ENCODE measurements at regions not wholly inside any gene's neighbourhood (a gene's known extent, or its start where the extent isn't known, plus 50 kb on each side); places are given as distances from the start of the nearest gene placed in this dataset.

DNA sequence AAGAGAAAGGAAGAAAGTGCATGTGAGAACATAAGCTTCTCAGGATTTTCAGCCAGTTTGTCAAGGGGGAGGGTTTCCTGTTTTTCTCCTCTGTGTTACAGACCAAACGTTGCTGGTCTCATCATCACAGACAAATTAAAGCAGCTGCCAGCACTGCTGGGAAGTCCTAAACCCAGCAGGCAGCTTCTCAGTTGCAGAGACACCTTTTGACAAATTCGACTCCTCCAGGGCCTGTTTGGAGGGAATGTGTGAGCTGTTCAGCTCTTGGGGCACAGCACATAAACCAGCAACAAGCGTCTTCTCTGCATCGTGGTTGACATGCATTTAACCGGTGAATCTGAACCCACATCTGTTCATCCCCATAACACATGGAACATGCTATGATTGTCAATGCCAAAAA lies 454.6 kb upstream of the RUNX1 start:
- TF ChIP-seq, protein P1, sequence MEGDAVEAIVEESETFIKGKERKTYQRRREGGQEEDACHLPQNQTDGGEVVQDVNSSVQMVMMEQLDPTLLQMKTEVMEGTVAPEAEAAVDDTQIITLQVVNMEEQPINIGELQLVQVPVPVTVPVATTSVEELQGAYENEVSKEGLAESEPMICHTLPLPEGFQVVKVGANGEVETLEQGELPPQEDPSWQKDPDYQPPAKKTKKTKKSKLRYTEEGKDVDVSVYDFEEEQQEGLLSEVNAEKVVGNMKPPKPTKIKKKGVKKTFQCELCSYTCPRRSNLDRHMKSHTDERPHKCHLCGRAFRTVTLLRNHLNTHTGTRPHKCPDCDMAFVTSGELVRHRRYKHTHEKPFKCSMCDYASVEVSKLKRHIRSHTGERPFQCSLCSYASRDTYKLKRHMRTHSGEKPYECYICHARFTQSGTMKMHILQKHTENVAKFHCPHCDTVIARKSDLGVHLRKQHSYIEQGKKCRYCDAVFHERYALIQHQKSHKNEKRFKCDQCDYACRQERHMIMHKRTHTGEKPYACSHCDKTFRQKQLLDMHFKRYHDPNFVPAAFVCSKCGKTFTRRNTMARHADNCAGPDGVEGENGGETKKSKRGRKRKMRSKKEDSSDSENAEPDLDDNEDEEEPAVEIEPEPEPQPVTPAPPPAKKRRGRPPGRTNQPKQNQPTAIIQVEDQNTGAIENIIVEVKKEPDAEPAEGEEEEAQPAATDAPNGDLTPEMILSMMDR (IDR thresholded peaks at IDR 0.05), result no peak

DNA sequence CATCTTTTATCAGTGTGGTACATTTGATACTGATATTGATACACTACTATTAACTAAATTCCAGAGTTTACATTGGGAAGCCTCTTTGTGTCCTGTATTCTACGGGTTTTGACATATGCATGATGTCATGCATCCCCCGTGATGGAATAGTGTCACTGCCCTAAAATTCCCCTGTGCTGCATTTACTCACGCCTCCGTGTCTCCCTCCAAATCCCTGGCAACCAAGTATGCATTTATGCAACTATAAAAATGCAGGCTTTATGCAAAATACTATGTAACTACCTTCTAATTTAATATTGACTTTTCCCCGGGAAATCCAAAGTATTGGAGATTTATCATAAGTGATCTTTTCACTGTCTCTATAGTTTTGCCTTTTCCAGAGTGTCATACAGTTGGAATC lies 453.7 kb upstream of the RUNX1 start:
- TF ChIP-seq, protein P1 (IDR thresholded peaks at IDR 0.05), result no peak

DNA sequence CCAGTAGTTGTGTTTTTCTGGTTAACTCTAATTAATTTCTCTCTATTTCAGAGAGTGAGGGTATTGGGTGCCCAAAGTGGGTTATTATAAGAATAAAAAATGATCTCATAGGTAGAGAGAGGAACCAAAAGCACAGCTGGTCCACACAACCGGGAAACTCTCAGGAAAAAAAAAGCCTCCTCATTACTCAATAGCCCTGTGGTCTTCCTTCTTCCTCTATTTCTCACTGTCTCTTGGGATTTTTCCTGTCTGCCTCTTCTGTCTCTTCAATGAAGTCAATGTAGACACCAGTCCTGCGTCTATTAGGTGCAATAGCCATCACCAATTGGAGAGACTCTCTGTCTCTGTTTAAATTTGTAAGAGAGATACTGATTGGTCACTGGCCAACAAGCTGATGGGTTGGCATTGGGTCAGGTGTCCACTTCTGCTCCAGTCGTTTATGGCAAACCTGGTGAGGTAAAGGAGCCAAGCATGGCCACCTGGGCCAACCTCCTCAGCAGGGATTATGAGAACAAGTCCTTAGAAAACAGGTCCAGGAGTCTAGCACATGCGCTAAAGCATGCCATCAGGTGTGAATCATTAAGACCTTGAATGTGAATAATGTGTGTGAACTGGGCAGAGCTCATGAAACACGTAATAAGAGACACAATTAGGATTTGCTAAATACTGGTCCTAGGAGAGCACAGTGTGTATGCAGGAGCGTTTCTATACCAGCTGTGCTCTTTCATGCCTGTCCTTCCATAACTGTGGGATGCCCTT lies 443.0 kb upstream of the RUNX1 start:
- TF ChIP-seq, protein P1 (IDR thresholded peaks at IDR 0.05), result no peak

DNA sequence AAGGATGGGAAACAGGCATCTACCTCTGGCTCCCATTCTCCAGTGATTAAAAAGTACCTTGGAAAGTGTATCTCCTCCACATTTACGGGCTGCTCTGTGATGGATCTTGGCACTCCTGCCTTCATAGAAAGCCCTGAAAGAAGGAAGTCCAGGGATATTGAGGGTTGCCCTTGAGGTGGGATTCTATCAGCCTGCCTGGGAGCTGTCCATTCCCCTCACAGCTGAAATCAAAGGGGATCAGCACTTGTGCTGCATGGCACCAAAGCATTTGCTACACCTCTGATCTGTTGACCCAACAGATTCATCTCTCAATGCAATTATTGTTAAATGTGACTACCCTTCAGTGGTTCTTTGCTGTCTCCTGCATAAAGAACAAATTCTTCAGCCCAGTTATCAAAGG lies 442.0 kb upstream of the RUNX1 start:
- TF ChIP-seq, protein P1 (IDR thresholded peaks at IDR 0.05), result no peak

DNA sequence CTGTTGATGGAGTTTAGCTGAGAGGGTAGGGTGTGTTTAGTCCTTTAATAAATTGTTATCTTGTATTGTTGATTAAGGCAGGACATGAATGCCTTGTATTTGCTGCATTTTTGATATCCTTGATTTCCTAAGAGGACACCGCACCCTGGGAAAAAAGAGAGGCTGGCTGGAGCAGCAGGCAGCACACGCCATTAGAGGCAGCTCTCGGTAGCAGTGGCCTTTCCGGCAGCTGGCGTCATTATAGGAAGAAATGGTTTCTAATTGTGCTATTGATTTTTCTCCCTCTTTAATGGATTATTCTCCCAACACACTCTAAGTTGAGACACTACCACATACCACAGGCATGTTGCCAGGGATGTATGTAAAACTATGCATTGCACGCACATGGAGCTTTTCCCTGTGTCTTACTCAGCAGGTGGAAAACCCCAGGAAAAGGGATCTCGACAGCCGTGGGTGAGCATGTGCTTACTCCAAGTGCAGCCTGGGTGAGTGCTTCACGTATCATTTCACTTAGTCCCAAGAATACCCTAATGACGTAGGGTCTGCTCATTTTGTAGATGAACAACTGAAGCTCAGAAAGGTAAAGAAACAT lies 440.4 kb upstream of the RUNX1 start:
- TF ChIP-seq, protein P1 (IDR thresholded peaks at IDR 0.05), result no peak

DNA sequence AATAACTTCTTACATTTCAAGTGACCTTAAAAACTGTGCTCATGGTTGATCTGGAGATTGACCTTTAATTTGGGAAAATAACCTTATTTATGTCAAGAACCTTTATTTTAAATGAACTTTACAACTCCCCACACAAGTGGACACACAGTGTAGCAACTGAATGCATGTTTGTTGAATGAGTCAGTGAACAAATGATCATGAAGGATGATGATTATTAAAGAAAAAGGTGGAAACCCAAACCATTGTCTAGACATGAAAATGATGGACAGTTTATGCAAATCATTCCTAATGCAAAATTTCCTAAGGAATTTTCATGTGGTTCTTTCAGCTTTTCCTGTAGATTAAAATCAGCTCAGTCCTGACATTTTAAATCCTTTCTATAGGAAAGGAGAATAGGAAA lies 439.8 kb upstream of the RUNX1 start:
- TF ChIP-seq, protein P1 (IDR thresholded peaks at IDR 0.05), result no peak

DNA sequence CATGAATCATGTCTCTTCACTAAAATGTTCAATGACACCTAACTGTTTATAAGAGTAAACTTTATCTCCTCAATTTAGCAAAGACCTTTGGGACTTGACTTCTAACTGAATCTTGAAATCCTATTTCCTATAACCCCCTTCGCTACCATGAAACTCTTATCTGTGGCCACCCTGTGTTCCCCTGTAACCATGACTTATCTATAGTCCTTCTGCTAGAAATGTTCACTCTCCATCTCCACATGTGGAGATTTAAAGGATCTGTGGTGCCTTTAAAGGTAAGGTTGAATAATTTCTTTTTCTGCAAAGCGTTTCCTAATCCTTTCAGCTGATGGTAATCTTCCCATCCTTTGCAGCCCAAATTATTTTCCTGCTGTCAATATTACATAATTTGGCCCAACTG lies 436.3 kb upstream of the RUNX1 start:
- TF ChIP-seq, protein P1 (IDR thresholded peaks at IDR 0.05), result no peak
